ENCODE measurements at regions not wholly inside any gene's neighbourhood (a gene's known extent, or its start where the extent isn't known, plus 50 kb on each side); places are given as distances from the start of the nearest gene placed in this dataset.

DNA sequence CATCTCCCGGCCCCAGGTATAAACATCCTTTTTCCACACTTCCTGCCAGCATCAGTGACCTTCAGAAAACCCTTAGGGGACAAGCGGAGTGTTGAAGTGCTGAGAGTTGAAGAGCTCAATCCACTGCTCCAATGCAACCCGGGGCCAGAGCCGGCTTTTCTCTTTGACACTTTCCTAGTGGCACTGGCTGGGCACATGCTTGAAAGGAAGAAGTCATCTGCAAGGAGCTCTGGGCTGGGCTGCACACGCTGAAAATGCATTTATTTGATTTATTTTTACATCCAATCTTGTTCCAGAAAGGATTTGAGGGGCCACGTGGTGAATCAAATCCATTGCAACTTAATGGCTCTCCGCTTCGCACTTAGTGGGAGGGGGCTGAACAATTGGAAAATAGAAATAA lies 229.0 kb upstream of the DIO3 start:
- intact Hi-C loops (cut with micrococcal nuclease): no loop called here
- ATAC-seq (no peak), DNase-seq (no peak)

DNA sequence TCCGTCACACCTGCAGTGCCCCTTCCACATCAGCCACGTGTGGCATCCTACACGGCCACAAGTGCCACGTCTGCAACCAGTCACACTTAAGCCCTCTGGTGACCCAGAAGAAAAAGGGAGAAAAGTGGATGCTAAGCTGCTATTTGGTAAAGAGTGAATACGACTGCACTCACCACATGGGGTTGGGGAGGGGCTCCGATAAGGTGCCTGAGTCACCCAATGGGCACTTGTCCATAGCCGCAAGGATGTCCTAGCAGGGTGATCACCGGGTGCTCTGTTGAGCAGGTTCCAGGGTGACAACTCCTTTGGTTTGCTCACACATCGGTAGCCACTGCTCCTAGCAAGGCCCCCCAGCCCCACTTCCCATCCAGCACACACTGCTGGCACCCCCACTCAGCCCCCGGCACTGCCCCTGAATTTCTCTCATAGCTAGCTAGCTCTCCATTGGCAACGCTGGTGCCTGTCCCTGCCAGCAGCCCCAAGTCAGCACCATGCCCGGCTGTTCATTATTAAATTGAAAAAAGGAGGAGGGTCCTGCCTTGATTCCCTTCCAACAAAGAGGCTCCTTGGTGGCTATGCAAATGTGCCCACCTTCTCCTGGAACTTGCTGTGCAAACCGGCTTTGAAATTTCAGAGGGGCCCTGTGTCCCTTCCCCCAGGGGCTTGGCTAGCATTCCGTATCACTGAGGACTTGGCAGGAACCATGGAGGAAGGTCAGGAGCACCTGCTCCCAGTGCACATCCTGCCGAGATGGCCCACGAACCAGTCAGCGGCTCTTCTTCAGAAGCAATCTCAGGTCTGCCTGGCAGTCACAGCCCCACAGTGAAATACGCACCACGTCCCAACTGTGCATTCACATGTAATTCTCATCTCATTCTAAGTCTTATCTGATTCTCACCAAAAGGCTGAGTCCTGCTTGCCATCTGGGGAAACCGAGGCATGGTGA lies 227.7 kb upstream of the DIO3 start:
- no peak for ATAC-seq
- intact Hi-C loops (cut with micrococcal nuclease): no loop called here
- DNase-seq: no peak

DNA sequence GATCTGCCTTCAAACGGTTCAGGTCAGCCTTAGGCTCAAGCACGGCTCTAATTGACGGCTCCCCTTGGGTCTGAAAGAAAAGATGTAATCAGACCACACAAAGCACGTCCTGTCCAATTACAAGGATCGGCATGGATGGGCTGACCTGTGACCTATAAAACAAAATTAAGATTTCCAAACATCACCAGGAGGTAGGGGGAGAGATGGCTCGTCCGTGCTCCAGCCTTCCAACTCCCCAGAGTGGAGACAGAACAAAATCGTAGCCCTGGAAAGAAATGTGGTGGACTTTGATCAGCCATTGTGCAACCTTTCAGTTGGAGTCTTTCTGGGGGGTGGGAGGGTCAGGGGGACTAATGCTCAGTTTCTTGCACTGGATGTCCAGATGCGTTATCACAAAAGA lies 226.6 kb upstream of the DIO3 start:
- ATAC-seq (no peak), DNase-seq (no peak)
- intact Hi-C loops (cut with micrococcal nuclease): no loop called here

DNA sequence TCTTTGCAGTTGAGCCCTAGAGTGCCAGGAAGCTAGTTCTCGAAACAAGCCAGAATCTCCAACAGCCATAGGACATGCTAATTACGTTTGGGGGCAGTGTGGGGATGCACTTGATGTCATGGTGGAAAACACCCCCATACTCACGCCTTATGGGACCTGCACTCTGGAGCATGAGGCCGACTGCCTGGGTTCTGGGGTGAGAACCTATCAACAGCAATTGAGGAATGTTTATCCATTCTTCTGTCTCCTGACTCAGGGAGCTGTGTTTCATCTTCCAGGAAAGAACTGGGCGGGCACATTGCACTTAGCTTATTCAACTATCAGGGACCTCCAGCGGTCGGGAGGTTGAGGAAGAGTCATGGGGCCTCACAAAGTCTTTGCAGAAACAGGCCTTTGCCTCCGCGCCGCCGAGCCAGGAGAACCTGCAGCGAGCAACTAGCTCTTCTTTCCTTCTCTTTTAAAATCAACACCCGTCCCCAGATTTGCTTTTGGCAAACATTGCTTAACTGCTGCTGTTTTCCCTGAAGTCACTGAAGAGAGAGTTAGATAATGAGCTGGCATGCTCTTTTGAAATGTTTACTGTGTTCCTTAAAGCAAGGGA lies 226.1 kb upstream of the DIO3 start:
- ATAC-seq: peak; percentile 47
- intact Hi-C loops (cut with micrococcal nuclease): no loop called here
- DNase-seq: peak; percentile 48

DNA sequence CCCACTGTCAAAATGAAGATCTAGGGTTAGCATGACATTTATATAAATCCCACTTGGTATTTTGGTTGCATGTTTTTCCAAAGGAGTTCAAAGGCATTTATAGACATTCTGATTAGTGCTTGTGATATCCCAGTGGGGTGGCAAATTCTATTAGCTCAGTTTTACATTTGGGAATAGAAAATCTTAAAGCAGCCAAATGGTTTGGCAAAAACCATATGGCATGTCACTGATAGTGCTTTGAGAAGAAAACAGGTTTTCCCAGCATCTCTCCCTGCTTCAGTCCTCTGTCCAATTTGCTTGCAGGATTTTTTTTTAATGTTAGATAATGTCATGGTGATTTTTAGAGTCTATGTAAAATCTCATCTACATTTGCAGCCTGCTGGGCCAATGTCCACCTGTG lies 225.1 kb upstream of the DIO3 start:
- ATAC-seq (peak; percentile 51), DNase-seq (no peak)
- intact Hi-C loops (cut with micrococcal nuclease): no loop called here

DNA sequence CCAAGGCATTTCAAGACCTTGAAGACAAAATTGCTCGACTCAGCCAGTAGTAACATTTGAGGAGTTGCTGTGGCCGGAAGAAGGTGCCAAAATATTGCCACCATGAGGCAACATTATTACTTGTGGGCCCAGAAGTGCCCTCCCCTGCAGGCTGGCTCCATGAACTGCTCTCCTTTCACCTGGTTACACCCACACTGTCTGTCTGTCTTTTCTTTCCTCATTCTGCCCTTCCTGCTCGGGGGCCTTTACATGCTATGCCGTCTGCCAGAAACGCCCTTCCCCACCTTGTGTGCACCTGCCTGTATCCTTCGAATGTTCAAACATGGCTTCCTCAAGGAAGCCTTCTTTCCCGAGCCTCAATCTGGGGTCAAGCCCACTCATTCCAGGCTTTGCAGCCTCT lies 224.2 kb upstream of the DIO3 start:
- DNase-seq: no peak
- intact Hi-C loops (cut with micrococcal nuclease): no loop called here
- no peak for ATAC-seq

DNA sequence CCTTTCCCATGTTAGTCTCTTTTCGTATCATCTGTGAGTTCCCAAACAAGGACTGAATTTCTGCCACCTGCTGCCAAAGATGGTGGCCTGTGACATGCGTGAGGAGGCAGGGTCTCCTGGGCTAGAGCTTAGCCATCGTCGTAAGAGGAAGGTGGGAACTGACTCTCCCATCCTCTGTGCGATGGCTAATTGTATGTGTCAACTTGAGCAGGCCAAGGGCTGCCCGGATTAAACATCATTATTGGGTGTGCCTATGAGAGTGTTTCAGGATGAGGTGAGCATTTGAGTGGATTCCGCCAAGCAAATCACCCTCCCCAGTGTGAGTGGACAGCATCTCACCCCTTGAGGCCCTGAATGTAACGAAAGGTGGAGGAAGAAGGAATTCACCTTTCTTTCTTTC lies 220.7 kb upstream of the DIO3 start:
- ATAC-seq (no peak), DNase-seq (no peak)
- intact Hi-C loops (cut with micrococcal nuclease): no loop called here

DNA sequence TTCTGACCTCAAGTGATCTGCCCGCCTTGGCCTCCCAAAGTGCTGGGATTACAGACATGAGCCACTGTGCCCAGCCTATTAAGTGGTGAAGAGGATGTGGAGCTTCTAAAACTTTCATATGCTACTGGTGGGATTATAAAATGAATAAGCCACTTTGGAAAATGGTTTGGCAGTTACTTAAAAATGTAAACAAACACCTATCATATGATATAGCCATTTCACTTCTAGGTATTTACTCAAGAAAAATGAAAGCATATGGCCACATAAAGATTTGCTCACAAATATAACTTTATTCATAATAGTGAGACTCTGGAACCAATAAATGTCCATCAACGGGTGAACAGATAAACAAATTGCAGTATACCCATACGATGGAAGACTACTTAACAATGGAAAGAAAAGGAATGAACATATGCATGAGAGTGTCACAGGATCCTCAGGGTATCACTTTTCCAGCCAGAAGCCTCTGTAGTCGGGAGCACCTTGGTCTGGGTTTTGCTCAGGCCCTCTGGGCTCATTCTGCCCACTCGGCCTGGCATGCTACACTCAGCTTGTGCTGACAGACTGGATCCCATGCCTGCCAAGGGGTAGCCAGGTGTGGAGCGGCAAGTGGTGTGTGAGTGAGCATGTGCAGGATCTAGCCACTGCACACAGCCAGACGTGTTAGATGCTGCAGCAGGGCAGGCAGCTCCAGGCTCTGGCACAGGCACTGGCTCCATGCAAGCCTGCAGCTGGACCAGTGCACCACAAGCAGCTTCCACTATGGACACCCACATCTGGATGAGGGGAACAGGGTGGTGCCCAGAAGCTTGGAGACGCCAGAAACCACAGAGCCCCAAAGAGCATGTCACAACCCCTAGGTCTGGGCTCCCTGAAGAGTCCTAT lies 213.2 kb upstream of the DIO3 start:
- no peak for ATAC-seq
- intact Hi-C loops (cut with micrococcal nuclease): no loop called here
- DNase-seq: no peak

DNA sequence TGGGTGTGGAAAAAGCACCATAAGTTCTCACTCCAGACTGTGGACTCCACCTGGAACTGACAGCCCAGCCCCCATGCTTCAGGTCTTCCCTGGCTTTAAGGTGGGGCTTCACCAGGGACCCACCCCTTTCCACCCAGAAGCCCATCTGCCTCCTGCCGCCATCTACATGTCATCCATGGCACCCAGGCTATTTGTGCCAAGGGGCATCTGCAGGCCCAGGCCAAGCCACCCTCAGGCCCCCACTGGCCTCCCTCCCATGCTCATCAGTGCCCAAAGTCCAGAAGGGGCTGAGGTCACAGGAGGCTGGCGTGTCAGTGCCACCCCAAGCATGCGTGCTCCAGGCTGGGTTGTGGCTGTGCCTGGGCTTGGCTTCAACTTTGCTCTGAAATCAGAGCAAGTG lies 212.2 kb upstream of the DIO3 start:
- DNase-seq (no peak), ATAC-seq (no peak)
- intact Hi-C loops (cut with micrococcal nuclease): no loop called here

DNA sequence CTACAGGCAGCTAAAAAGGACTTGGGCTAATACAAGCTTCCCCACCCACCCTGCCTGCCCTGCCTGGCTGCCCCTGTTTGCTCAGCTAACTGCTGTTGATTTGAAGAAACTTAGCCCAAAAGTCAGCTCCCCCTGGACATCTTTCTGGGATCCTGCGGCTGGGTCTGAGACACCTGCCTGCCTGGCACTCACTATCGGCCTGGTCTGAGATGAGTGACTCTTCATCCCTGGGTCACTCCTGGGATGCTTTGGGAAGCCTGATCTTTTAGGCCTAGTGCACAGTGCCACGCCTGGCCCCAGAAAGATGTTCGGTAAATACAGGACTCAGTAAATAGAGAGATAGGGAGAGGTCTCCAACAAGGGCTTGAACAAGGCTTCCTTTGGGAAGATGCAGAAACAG lies 211.3 kb upstream of the DIO3 start:
- ATAC-seq: no peak
- no peak for DNase-seq
- intact Hi-C loops (cut with micrococcal nuclease): no loop called here

DNA sequence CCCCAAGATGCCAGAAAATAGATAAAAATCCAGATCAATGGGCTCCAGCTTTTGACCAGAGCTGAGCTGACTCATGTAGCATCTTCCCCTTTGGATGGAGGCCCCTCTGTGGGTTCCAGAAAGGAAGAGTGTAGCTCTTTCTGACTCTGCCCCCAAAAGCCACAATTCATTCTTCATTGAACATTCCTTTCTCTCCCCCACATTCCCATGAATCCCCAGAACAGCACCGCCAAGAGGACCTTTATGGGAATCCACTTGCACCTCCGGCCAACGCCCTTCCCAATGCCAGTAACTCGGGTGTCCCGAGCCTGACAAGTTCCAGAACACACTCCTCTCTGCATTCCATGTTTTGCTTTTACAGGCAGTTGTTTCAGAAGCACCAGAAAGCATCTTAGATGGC lies 210.6 kb upstream of the DIO3 start:
- DNase-seq (no peak), ATAC-seq (no peak)
- intact Hi-C loops (cut with micrococcal nuclease): no loop called here

DNA sequence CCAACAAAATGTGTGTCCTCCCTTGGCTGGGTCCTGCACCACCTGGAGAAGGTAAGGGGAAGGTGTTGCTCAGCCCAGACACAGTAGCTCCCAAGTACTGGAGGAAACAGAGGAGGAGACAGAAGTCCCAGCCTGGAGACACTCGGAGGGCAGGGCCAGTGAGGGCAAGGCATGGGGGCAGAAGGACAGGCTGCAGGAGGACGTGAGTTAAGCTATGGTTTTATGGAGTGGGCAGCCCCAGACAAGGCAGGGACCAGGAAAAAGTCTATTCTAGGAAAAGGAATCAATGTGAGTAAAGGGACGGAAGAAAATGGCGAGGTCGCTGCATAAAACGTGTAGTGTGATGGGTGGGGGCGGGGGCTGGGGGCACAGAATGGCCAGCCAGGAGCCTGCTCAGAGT lies 210.1 kb upstream of the DIO3 start:
- DNase-seq (no peak), ATAC-seq (no peak)
- intact Hi-C loops (cut with micrococcal nuclease): no loop called here

DNA sequence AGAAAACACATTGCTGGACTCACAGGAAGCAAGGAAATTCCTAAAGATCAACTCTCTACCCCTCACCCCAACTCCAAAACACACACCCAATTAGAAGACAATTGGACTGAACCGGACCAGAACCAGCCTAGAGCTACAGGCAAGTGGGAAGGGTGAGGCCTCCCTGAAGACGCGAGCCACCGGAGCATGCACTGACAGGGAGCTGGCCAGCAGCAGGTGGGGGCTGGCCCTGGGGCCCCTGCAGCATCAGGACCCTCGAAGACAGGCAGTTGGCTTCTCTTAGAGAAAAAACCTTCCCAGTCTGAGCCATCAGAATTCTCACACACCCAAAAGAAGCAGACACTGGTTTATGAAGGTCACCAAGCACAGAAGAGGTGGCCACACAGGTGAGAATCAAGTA lies 209.5 kb upstream of the DIO3 start:
- intact Hi-C loops (cut with micrococcal nuclease): no loop called here
- ATAC-seq: no peak
- no peak for DNase-seq

DNA sequence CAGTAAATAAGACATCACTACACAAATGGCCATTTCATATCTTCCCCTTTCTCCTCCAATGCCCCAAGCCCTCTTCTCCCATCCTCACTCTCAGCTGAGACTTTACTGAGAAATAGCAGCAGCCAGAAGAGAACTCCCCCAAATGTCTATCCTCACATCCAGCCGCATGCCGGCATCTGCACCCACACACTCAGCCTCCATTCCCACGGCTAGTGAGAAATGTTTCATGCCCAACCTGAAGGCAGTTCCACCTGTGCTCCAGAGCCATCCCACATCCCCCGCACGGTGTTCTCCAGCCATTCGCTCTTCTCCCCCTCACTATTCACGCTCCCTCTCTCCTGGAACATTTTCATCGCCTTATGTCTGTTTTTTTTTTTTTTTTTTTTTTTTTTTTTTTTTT lies 208.7 kb upstream of the DIO3 start:
- ATAC-seq (no peak), DNase-seq (no peak)
- intact Hi-C loops (cut with micrococcal nuclease): no loop called here

DNA sequence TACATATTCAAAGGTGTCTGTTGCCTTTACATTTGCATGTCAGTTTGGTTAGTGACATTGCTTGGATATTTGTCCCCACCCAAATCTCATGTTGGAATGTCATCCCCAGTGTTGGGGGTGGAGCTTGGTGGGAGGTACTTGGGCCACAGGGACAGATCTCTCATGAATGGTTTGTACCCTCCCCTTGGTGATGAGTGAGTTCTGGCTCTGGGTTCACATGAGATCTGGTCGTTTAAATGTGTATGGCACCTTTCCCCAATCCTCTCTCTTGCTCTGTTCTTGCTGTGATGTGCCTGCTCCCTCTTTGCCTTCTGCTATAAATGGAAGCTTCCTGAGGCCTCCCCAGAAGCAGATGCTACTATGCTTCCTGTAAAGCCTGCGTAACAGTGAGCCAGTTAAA lies 207.9 kb upstream of the DIO3 start:
- intact Hi-C loops (cut with micrococcal nuclease): no loop called here
- DNase-seq: no peak
- ATAC-seq: no peak

DNA sequence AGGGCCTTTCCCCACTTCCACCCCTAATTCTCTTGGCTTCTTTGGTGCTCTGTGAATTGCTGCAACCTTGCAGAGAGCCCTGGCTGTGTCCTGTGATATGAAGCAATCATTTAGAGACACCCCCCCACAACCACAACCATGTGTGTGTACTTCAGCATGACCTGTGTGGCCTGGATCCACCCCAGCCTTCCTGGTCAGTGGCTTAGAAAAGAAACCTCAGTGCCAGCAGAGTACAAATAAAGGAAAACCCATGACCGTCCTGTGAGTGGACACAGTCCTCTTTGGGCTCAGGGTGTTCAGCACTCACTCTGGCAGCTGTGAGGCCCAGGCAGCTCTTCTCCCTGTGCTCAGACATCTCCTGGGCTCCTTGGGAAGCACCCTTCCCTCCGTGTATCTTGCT lies 206.6 kb upstream of the DIO3 start:
- intact Hi-C loops (cut with micrococcal nuclease): no loop called here
- ATAC-seq (no peak), DNase-seq (no peak)

DNA sequence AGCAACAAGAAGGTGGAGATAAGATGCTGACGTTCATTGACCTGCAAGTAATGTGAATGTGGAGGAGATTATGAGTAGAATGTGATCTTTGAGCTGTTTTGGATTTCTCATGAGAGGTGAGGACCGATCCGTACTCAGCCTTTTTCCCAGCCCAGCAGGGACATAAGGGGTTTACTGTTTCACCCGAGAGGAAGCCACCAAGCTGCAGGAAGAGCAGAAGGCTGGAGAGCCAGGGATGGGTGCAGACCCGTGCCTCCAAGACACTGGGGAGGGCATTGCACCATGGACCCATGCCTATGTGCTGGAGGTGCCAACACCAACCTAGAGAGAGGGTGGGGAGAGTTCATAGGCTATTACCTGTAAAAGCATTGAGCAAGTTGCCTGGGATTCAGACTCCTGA lies 206.0 kb upstream of the DIO3 start:
- DNase-seq: no peak
- intact Hi-C loops (cut with micrococcal nuclease): no loop called here
- no peak for ATAC-seq

DNA sequence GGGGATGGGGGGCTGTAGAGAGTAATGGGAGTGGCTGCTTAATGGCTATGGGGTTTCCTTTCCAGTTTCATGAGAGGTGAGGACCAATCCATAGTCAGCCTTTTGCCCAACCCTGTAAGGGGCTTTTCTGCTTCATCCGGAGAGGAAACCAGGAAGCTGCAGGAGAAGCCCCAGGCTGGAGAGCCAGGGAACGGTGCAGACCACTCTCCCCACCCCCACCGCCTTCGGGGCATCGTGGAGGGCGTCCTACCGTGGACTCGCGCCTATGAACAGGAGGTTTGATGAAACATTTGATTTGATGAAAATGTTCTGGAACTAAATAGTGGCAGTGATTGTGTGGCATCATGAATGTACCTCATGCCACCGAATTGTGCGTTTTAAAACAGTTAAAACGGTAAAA lies 204.3 kb upstream of the DIO3 start:
- ATAC-seq (no peak), DNase-seq (no peak)
- intact Hi-C loops (cut with micrococcal nuclease): no loop called here

DNA sequence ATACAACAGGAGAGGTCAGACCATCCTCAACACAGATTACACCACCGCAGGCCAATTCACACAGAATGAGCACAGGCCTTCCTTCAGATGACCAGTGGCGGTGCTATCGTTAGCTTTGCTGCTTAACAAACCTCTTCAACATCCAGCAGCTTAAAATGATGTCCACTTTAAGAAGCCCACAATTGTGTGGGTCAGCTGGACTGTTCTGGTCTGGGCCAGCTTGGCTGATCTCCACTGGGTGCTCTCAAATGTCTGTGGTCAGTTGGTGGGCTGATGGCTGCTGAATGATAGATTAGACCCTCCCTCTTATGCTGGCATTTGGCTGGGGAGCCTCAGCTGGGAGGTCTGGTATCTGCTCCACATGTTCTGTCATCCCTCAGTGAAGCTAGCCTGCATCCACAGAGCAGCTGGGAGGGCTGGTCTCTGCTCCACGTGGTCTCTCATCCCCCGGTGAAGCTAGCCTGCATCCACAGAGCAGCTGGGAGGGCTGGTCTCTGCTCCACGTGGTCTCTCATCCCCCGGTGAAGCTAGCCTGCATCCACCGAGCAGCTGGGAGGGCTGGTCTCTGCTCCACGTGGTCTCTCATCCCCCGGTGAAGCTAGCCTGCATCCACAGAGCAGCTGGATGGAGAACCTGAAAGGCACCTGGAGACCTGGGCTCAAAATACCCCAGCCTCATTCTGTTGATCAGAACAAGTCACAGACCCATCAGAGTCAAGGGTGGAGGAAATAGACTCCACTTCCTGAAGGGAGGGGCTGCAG lies 203.6 kb upstream of the DIO3 start:
- DNase-seq: no peak
- ATAC-seq: no peak
- intact Hi-C loops (cut with micrococcal nuclease): no loop called here
